ENCODE measurements at regions not wholly inside any gene's neighbourhood (a gene's known extent, or its start where the extent isn't known, plus 50 kb on each side); places are given as distances from the start of the nearest gene placed in this dataset.

GRCh38 chr3:150253622-150254021, 154.5 kb upstream of the TSC22D2 start:
- peak; percentile 62 to 64 (median 63) for DNase-seq
- H3K9ac ChIP-seq (ENCODE audit: insufficient read depth, low read length, poor library complexity, severe bottlenecking), result no peak overlapping the region
- Mint-ChIP-seq H3K4me1 (peaks cover 29% of the 10 kb centered on the region), H3K27ac (no peak overlapping the region), H3K4me3 (no peak overlapping the region), H3K9me3 (peaks cover 0 to 2% (median 0%) of the 10 kb centered on the region in 7 donors), H3K27me3 (ENCODE audit: low read depth in 3 of 3) (peaks cover 0 to 2% (median under 1%) of the 10 kb centered on the region in 3 donors), H3K36me3 (no peaks in the 10 kb centered on the region)
- peaks cover 15% of the 10 kb centered on the region in 2 donors for H3K4me1 ChIP-seq (ENCODE audit: control insufficient read depth in 1 of 2, insufficient read depth in 2 of 2, low read length in 2 of 2)
- no peak overlapping the region for H3K4me2 ChIP-seq (replicated peaks; ENCODE audit: extremely low read depth, low read length, poor library complexity, severe bottlenecking)
- no peak overlapping the region for H3K27ac ChIP-seq (ENCODE audit: low read depth in 1 of 2, low read length in 2 of 2)
- no peaks in the 10 kb centered on the region for H4K20me1 ChIP-seq (ENCODE audit: insufficient read depth, low read length)
- no peak overlapping the region for H3K4me3 ChIP-seq (replicated peaks in 1 of 3; ENCODE audit: low read depth in 2 of 3, low read length in 3 of 3)
- intact Hi-C loops (cut with micrococcal nuclease), result no loop called here
- no peaks in the 10 kb centered on the region for H3K27me3 ChIP-seq (ENCODE audit: control insufficient read depth in 2 of 2, insufficient read depth in 2 of 2, low read length in 2 of 2)
- WGBS (ENCODE audit: insufficient coverage), result 0% methylated on average over 1 of the region's 3 CpGs
- H3K36me3 ChIP-seq (replicated peaks in 1 of 2; ENCODE audit: control insufficient read depth in 1 of 2, insufficient read depth in 2 of 2, low read length in 2 of 2), result no peaks in the 10 kb centered on the region
- H2AFZ ChIP-seq (ENCODE audit: insufficient read depth, low read depth, low read length, poor library complexity, severe bottlenecking), result no peak overlapping the region
- no peaks in the 10 kb centered on the region for H3K79me2 ChIP-seq (ENCODE audit: insufficient read depth, low read length)
- no peak for TF ChIP-seq CTCF (IDR thresholded peaks at IDR 0.05)
- H3K9me3 ChIP-seq (replicated peaks in 1 of 2; ENCODE audit: control insufficient read depth in 1 of 2, insufficient read depth in 1 of 2, low read length in 2 of 2), result no peaks in the 10 kb centered on the region

- Histone ChIP-seq H3K36me3 (replicated peaks in 1 of 2; ENCODE audit: control insufficient read depth in 1 of 2, insufficient read depth in 2 of 2, low read length in 2 of 2) (no peaks in the 10 kb centered on the region), H2AFZ (ENCODE audit: insufficient read depth, low read depth, low read length, poor library complexity, severe bottlenecking) (no peak overlapping the region), H3K4me2 (replicated peaks; ENCODE audit: extremely low read depth, low read length, poor library complexity, severe bottlenecking) (no peak overlapping the region), H3K9ac (ENCODE audit: insufficient read depth, low read length, poor library complexity, severe bottlenecking) (no peak overlapping the region), H3K27ac (ENCODE audit: low read depth in 1 of 2, low read length in 2 of 2) (no peak overlapping the region), H3K9me3 (replicated peaks in 1 of 2; ENCODE audit: control insufficient read depth in 1 of 2, insufficient read depth in 1 of 2, low read length in 2 of 2) (no peaks in the 10 kb centered on the region), H4K20me1 (ENCODE audit: insufficient read depth, low read length) (no peaks in the 10 kb centered on the region), H3K27me3 (ENCODE audit: control insufficient read depth in 2 of 2, insufficient read depth in 2 of 2, low read length in 2 of 2) (no peaks in the 10 kb centered on the region), H3K79me2 (ENCODE audit: insufficient read depth, low read length) (no peaks in the 10 kb centered on the region), H3K4me1 (ENCODE audit: control insufficient read depth in 1 of 2, insufficient read depth in 2 of 2, low read length in 2 of 2) (peaks cover 15% of the 10 kb centered on the region in 2 donors), H3K4me3 (replicated peaks in 1 of 3; ENCODE audit: low read depth in 2 of 3, low read length in 3 of 3) (no peak overlapping the region)
- H3K27ac Mint-ChIP-seq, result peak overlapping the region in 1 of 7 donors; percentile 0
- no peak overlapping the region for H3K4me3 Mint-ChIP-seq
- intact Hi-C loops (cut with micrococcal nuclease), result no loop called here
- DNase-seq, result no peak
- H3K4me1 Mint-ChIP-seq, result peaks cover 29% of the 10 kb centered on the region
- no peak for TF ChIP-seq CTCF (IDR thresholded peaks at IDR 0.05)
- no CpG with 5 or more reads among the region's 2 CpGs for WGBS (ENCODE audit: insufficient coverage)
- no peaks in the 10 kb centered on the region for H3K36me3 Mint-ChIP-seq
- H3K27me3 Mint-ChIP-seq (ENCODE audit: low read depth in 3 of 3), result peaks cover 0 to 2% (median 2%) of the 10 kb centered on the region in 3 donors
- peaks cover 0 to 2% (median 0%) of the 10 kb centered on the region in 7 donors for H3K9me3 Mint-ChIP-seq
Measured at GRCh38 chr3:150252462-150252861, 155.6 kb upstream of the TSC22D2 start.

Measured in CD14-positive monocyte (primary cell).